ENCODE measurements at regions not wholly inside any gene's neighbourhood (a gene's known extent, or its start where the extent isn't known, plus 50 kb on each side); places are given as distances from the start of the nearest gene placed in this dataset.

- TF ChIP-seq CTCF (conservative IDR thresholded peaks at IDR 0.05; ENCODE audit: low read depth, low read length), result no peak
- no peak for DNase-seq (ENCODE audit: low read depth)
- H3K4me3 ChIP-seq (ENCODE audit: low read depth, low read length), result no peak overlapping the region
Measured at GRCh38 chr7:47034180-47034579, 547.7 kb downstream of the TNS3 start.

GRCh38 chr7:47032536-47032908 lies 549.4 kb downstream of the TNS3 start:
- DNase-seq (ENCODE audit: low read depth), result no peak
- no peak overlapping the region for H3K4me3 ChIP-seq (ENCODE audit: low read depth, low read length)
- no peak for TF ChIP-seq CTCF (conservative IDR thresholded peaks at IDR 0.05; ENCODE audit: low read depth, low read length)

GRCh38 chr7:47031786-47032535 lies 550.0 kb downstream of the TNS3 start:
- H3K4me3 ChIP-seq (ENCODE audit: low read depth, low read length), result no peak overlapping the region
- DNase-seq (ENCODE audit: low read depth), result no peak
- TF ChIP-seq CTCF (conservative IDR thresholded peaks at IDR 0.05; ENCODE audit: low read depth, low read length), result no peak

GRCh38 chr7:47028284-47028683 lies 553.6 kb downstream of the TNS3 start:
- no peak for DNase-seq (ENCODE audit: low read depth)
- H3K4me3 ChIP-seq (ENCODE audit: low read depth, low read length), result no peak overlapping the region
- no peak for TF ChIP-seq CTCF (conservative IDR thresholded peaks at IDR 0.05; ENCODE audit: low read depth, low read length)

- DNase-seq (ENCODE audit: low read depth), result no peak
- H3K4me3 ChIP-seq (ENCODE audit: low read depth, low read length), result no peak overlapping the region
- TF ChIP-seq CTCF (conservative IDR thresholded peaks at IDR 0.05; ENCODE audit: low read depth, low read length), result no peak
Measured at GRCh38 chr7:47027695-47028240, 554.1 kb downstream of the TNS3 start.

- H3K4me3 ChIP-seq (ENCODE audit: low read depth, low read length), result no peak overlapping the region
- DNase-seq (ENCODE audit: low read depth), result no peak
- TF ChIP-seq CTCF (conservative IDR thresholded peaks at IDR 0.05; ENCODE audit: low read depth, low read length), result no peak
Measured at GRCh38 chr7:47026780-47027361, 555.0 kb downstream of the TNS3 start.

- no peak overlapping the region for H3K4me3 ChIP-seq (ENCODE audit: low read depth, low read length)
- DNase-seq (ENCODE audit: low read depth), result no peak
- TF ChIP-seq CTCF (conservative IDR thresholded peaks at IDR 0.05; ENCODE audit: low read depth, low read length), result no peak
Measured at GRCh38 chr7:47024991-47025390, 556.9 kb downstream of the TNS3 start.
